Thymus (tissue), 11 donors: ENCODE measurements at regions not wholly inside any gene's neighbourhood (a gene's known extent, or its start where the extent isn't known, plus 50 kb on each side); places are given as distances from the start of the nearest gene placed in this dataset.

Experiments used
- DNase-seq, 9 donors: peaks; one replicate each; pipeline ENCODE4 v3.0.0-alpha.2; 2013; ENCODE audit warnings: low spot score in 9 of 9, low read depth in 6 of 9, missing footprints in 1 of 9
- H3K27ac ChIP-seq, 2 donors: one replicate each; pipeline ENCODE4 v1.5.1; 2013; ENCODE audit warnings: control low read depth in 1 of 2, low read depth in 1 of 2, low read length in 1 of 2, mild to moderate bottlenecking in 1 of 2, moderate library complexity in 1 of 2
- H3K27me3 ChIP-seq, 2 donors: one replicate each; pipeline ENCODE4 v1.5.1; 2013; ENCODE audit warnings: low read length in 1 of 2; ENCODE audit not compliant: control insufficient read depth in 2 of 2, insufficient read depth in 1 of 2
- H3K36me3 ChIP-seq, 2 donors: one replicate each; pipeline ENCODE4 v1.5.1; 2013; ENCODE audit warnings: low read length in 1 of 2, mild to moderate bottlenecking in 1 of 2, moderate library complexity in 1 of 2; ENCODE audit not compliant: control insufficient read depth in 2 of 2, insufficient read depth in 2 of 2
- H3K4me1 ChIP-seq, 2 donors: one replicate each; pipeline ENCODE4 v1.5.1; 2013; ENCODE audit warnings: low read length in 2 of 2; ENCODE audit not compliant: control insufficient read depth in 2 of 2, insufficient read depth in 2 of 2
- H3K4me3 ChIP-seq, 2 donors: one replicate each; pipeline ENCODE4 v1.5.1; 2013; ENCODE audit warnings: low read length in 2 of 2, control low read depth in 1 of 2, mild to moderate bottlenecking in 1 of 2
- H3K9me3 ChIP-seq, 2 donors: one replicate each; pipeline ENCODE4 v1.5.1; 2013; ENCODE audit warnings: low read length in 1 of 2, mild to moderate bottlenecking in 1 of 2; ENCODE audit not compliant: control insufficient read depth in 2 of 2, insufficient read depth in 1 of 2
- WGBS: extraction: QIAGEN DNeasy Blood & Tissue Kit; methylation state at CpG from one replicate; pipeline ENCODE4 v1.1.7; 2013; 5-methylcytosine and 5-hydroxymethylcytosine counted together
- donor health status: healthy.

- H3K4me3 ChIP-seq = no peak overlapping the region
- WGBS = 92% methylated on average over 8 of the region's 8 CpGs
Measured at GRCh38 chr7:115763347-115763746, 267.2 kb downstream of the TFEC start.

GRCh38 chr7:115758025-115758424, 272.5 kb downstream of the TFEC start:
- no peak for DNase-seq
- no peaks in the 10 kb centered on the region for H3K4me1 ChIP-seq
- H3K36me3 ChIP-seq = no peaks in the 10 kb centered on the region
- no peaks in the 10 kb centered on the region for H3K9me3 ChIP-seq
- no peak overlapping the region for H3K4me3 ChIP-seq
- 92% methylated on average over 3 of the region's 3 CpGs for WGBS
- no peak overlapping the region for H3K27ac ChIP-seq
- no peaks in the 10 kb centered on the region for H3K27me3 ChIP-seq

More at GRCh38 chr7:115763347-115763746, 267.2 kb downstream of the TFEC start:
- Histone ChIP-seq H3K4me1 (no peaks in the 10 kb centered on the region), H3K9me3 (no peaks in the 10 kb centered on the region), H3K27me3 (no peaks in the 10 kb centered on the region), H3K36me3 (no peaks in the 10 kb centered on the region), H3K27ac (no peak overlapping the region)
- DNase-seq = no peak

- no peaks in the 10 kb centered on the region for H3K27me3 ChIP-seq
- no peak overlapping the region for H3K27ac ChIP-seq
- H3K36me3 ChIP-seq = no peaks in the 10 kb centered on the region
- H3K4me1 ChIP-seq = no peaks in the 10 kb centered on the region
- no peak for DNase-seq
- WGBS = 91% methylated on average over 2 of the region's 2 CpGs
- no peak overlapping the region for H3K4me3 ChIP-seq
- H3K9me3 ChIP-seq = no peaks in the 10 kb centered on the region
Measured at GRCh38 chr7:115754226-115754625, 276.3 kb downstream of the TFEC start.

- Histone ChIP-seq H3K36me3 (no peaks in the 10 kb centered on the region), H3K4me1 (no peaks in the 10 kb centered on the region), H3K27me3 (no peaks in the 10 kb centered on the region), H3K27ac (no peak overlapping the region), H3K9me3 (no peaks in the 10 kb centered on the region), H3K4me3 (no peak overlapping the region)
- WGBS = 92% methylated on average over 6 of the region's 6 CpGs
- DNase-seq = no peak
Measured at GRCh38 chr7:115749924-115750323, 280.6 kb downstream of the TFEC start.

GRCh38 chr7:115748123-115748738, 282.3 kb downstream of the TFEC start:
- no peaks in the 10 kb centered on the region for H3K4me1 ChIP-seq
- no peaks in the 10 kb centered on the region for H3K9me3 ChIP-seq
- H3K27me3 ChIP-seq = no peaks in the 10 kb centered on the region
- H3K4me3 ChIP-seq = no peak overlapping the region
- no peak for DNase-seq
- 87% methylated on average over 5 of the region's 5 CpGs for WGBS
- H3K27ac ChIP-seq = no peak overlapping the region
- H3K36me3 ChIP-seq = no peaks in the 10 kb centered on the region

- 88% methylated on average over 4 of the region's 4 CpGs for WGBS
- no peaks in the 10 kb centered on the region for H3K36me3 ChIP-seq
- H3K27ac ChIP-seq = no peak overlapping the region
- H3K27me3 ChIP-seq = no peaks in the 10 kb centered on the region
- H3K9me3 ChIP-seq = no peaks in the 10 kb centered on the region
- DNase-seq = no peak
- H3K4me3 ChIP-seq = no peak overlapping the region
- H3K4me1 ChIP-seq = no peaks in the 10 kb centered on the region
Measured at GRCh38 chr7:115747174-115747573, 283.4 kb downstream of the TFEC start.

- Histone ChIP-seq H3K36me3 (no peaks in the 10 kb centered on the region), H3K27me3 (no peaks in the 10 kb centered on the region), H3K27ac (no peak overlapping the region), H3K4me3 (no peak overlapping the region), H3K4me1 (no peaks in the 10 kb centered on the region), H3K9me3 (no peaks in the 10 kb centered on the region)
- no peak for DNase-seq
Measured at GRCh38 chr7:115740043-115740442, 290.5 kb downstream of the TFEC start.

GRCh38 chr7:115734641-115735040, 295.9 kb downstream of the TFEC start:
- Histone ChIP-seq H3K4me3 (no peak overlapping the region), H3K9me3 (no peaks in the 10 kb centered on the region), H3K4me1 (no peaks in the 10 kb centered on the region), H3K36me3 (no peaks in the 10 kb centered on the region), H3K27me3 (no peaks in the 10 kb centered on the region), H3K27ac (no peak overlapping the region)
- 93% methylated on average over 3 of the region's 3 CpGs for WGBS
- DNase-seq = no peak

- no peaks in the 10 kb centered on the region for H3K4me1 ChIP-seq
- no peak overlapping the region for H3K27ac ChIP-seq
- H3K9me3 ChIP-seq = no peaks in the 10 kb centered on the region
- H3K4me3 ChIP-seq = no peak overlapping the region
- DNase-seq = no peak
- 83% methylated on average over 4 of the region's 4 CpGs for WGBS
- H3K36me3 ChIP-seq = no peaks in the 10 kb centered on the region
- no peaks in the 10 kb centered on the region for H3K27me3 ChIP-seq
Measured at GRCh38 chr7:115731796-115732471, 298.6 kb downstream of the TFEC start.
